Esophagus muscularis mucosa (tissue), 4 donors: ENCODE measurements at regions not wholly inside any gene's neighbourhood (a gene's known extent, or its start where the extent isn't known, plus 50 kb on each side); places are given as distances from the start of the nearest gene placed in this dataset.
"Not testable (repeated sequence)": the region's sequence is repeated elsewhere in the genome, so short reads cannot be mapped to it uniquely, and the experiment has no call there.

Experiments
- DNase-seq: peaks from one replicate; pipeline ENCODE4 v3.0.0-alpha.2; 2017; ENCODE audit errors: extremely low spot score
- H3K27ac ChIP-seq, 4 donors: fragments of 200-600 bp; sonication (generic); replicated peaks in 1 of 4; 1 replicate in 3 of 4; 2 replicates in 1 of 4; pipeline ENCODE4 v1.5.1; 2016 to 2019; ENCODE audit warnings: mild to moderate bottlenecking in 1 of 4
- H3K27me3 ChIP-seq, 4 donors: fragments of 200-600 bp; sonication (generic); one replicate each; pipeline versions ENCODE4 v1.5.1 to v1.6.0; 2016 to 2019
- H3K36me3 ChIP-seq, 4 donors: fragments of 200-600 bp; sonication (generic); one replicate each; pipeline ENCODE4 v1.5.1; 2016 to 2019
- H3K4me1 ChIP-seq, 4 donors: fragments of 200-600 bp; sonication (generic); one replicate each; pipeline ENCODE4 v1.5.1; 2016 to 2019
- H3K4me3 ChIP-seq, 4 donors: fragments of 200-600 bp; sonication (generic); 1 replicate in 2 of 4; 2 replicates in 2 of 4; pipeline ENCODE4 v1.5.1; 2016 to 2019; ENCODE audit warnings: mild to moderate bottlenecking in 4 of 4, moderate library complexity in 1 of 4
- H3K9me3 ChIP-seq, 4 donors: fragments of 200-600 bp; sonication (generic); 1 replicate in 3 of 4; 2 replicates in 1 of 4; pipeline ENCODE4 v1.5.1; 2016 to 2019
- EP300 ChIP-seq: sonication (generic); formaldehyde crosslinking; IDR thresholded peaks from one replicate; pipeline ENCODE4 v1.6.1; 2017; ENCODE audit warnings: antibody characterized with exemption
- POLR2A ChIP-seq: fragments of 450-650 bp; IDR thresholded peaks from one replicate; pipeline ENCODE4 v1.6.1; 2017; ENCODE audit warnings: antibody characterized with exemption, moderate library complexity, mild to moderate bottlenecking, low read depth
- POLR2AphosphoS5 ChIP-seq, 2 donors: sonication (generic); formaldehyde crosslinking; IDR thresholded peaks; one replicate each; pipeline ENCODE4 v1.6.1; 2017; ENCODE audit warnings: antibody characterized with exemption in 2 of 2
- WGBS: methylation state at CpG from one replicate; pipeline ENCODE4 v1.1.5; 2018; 5-methylcytosine and 5-hydroxymethylcytosine counted together
- intact Hi-C: fragments of 100-400 bp; cut with DNase I; formaldehyde crosslinking; loops from one replicate; pipeline ENCODE4 v1.15.1; 2023
- TF ChIP-seq, protein P1 (sequence below), 3 experiments: fragments of 200-600 bp in 2 of 3; fragments of 450-650 bp in 1 of 3; sonication (generic) in 2 of 3; IDR thresholded peaks; one replicate each; pipeline ENCODE4 v1.5.1; 2017 to 2019; ENCODE audit warnings: antibody characterized with exemption in 3 of 3, mild to moderate bottlenecking in 2 of 3, moderate library complexity in 1 of 3

DNA sequence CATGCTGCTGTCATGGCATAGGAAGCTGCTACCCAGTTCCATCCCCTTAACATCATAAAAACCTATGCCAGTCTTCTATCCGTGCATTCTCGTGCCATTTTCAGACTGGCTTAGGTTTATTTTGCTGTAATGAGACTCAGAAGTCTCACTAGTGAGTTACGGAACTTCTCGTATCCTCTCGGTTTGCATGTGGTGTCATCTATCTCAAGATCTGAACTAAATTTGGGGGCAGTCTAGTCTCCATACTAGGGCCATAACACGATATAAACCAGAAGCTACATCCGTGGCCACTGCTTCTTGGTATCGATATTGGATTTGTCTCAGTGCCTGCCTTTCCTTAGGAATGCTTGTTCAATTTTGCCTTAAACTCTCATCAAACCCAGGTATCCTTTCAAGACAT lies 771.2 kb upstream of the CDH10 start:
- H3K36me3 ChIP-seq, result no peaks in the 10 kb centered on the region
- intact Hi-C loops, result no loop called here
- WGBS, result 94% methylated on average over 8 of the region's 8 CpGs

DNA sequence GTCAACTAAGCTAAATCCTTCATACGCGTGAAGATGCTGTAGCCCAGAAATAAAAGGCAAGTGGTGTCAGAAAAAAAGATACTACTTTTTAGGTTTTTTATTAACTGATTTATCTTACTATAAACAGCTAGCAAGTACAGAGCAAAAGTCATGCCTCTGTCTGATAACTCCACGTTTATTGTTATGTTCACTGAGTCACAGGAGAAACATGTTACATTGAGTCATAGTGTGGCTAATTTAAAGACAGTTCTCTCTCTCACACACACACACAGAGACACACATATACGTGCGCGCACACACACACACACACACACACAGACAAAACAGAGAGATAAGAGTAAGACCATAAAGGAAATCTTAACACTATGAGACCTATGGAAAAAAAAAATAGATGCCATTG lies 770.0 kb upstream of the CDH10 start:
- Histone ChIP-seq H3K36me3 (no peaks in the 10 kb centered on the region), H3K4me3 (no peak overlapping the region), H3K9me3 (no peaks in the 10 kb centered on the region), H3K27ac (no peak overlapping the region), H3K4me1 (no peaks in the 10 kb centered on the region), H3K27me3 (no peaks in the 10 kb centered on the region)
- intact Hi-C loops, result no loop called here
- TF ChIP-seq, protein P1, sequence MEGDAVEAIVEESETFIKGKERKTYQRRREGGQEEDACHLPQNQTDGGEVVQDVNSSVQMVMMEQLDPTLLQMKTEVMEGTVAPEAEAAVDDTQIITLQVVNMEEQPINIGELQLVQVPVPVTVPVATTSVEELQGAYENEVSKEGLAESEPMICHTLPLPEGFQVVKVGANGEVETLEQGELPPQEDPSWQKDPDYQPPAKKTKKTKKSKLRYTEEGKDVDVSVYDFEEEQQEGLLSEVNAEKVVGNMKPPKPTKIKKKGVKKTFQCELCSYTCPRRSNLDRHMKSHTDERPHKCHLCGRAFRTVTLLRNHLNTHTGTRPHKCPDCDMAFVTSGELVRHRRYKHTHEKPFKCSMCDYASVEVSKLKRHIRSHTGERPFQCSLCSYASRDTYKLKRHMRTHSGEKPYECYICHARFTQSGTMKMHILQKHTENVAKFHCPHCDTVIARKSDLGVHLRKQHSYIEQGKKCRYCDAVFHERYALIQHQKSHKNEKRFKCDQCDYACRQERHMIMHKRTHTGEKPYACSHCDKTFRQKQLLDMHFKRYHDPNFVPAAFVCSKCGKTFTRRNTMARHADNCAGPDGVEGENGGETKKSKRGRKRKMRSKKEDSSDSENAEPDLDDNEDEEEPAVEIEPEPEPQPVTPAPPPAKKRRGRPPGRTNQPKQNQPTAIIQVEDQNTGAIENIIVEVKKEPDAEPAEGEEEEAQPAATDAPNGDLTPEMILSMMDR (IDR thresholded peaks at IDR 0.05), result no peak
- no peak for DNase-seq
- 61% methylated on average over 6 of the region's 6 CpGs for WGBS

More for the DNA sequence above, 771.2 kb upstream of the CDH10 start:
- Histone ChIP-seq H3K27me3 (no peaks in the 10 kb centered on the region), H3K4me1 (no peaks in the 10 kb centered on the region), H3K4me3 (no peak overlapping the region), H3K27ac (no peak overlapping the region), H3K9me3 (no peaks in the 10 kb centered on the region)
- no peak for DNase-seq
- TF ChIP-seq POLR2AphosphoS5 (IDR thresholded peaks at IDR 0.05), result no peak
- TF ChIP-seq, protein P1 (IDR thresholded peaks at IDR 0.05), result no peak
- no peak for TF ChIP-seq POLR2A
- TF ChIP-seq EP300, result no peak

DNA sequence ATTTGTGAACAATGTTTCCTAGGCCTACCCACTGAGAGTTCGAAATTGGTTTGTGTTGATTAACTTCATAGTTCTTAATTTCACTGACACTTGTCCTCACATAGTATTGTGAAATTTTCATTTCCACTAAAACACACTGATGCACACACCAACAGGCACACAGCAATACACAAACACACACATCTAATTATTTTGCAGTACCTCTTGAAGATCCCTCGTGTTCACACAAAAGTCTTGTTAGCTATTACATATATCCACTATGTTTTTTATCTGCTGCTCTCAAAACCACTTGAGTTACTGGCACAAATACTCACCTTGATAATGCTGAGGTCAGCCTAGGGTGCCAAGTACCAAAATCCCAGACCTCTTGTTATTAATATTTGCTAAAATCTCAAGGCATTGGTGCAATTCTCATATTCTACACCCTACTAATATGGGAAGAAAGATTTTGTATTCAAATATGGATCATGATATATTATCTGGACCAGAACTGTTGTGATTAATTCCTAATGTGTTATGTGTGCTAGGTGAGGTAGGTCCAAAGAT lies 767.4 kb upstream of the CDH10 start:
- Histone ChIP-seq H3K4me1 (no peaks in the 10 kb centered on the region), H3K27ac (no peak overlapping the region), H3K4me3 (no peak overlapping the region), H3K27me3 (no peaks in the 10 kb centered on the region), H3K9me3 (peaks cover 0 to 10% (median 5%) of the 10 kb centered on the region in 4 donors), H3K36me3 (no peaks in the 10 kb centered on the region)
- 80% methylated on average over 2 of the region's 2 CpGs for WGBS
- TF ChIP-seq EP300, result no peak
- no peak for DNase-seq
- intact Hi-C loops, result no loop called here

DNA sequence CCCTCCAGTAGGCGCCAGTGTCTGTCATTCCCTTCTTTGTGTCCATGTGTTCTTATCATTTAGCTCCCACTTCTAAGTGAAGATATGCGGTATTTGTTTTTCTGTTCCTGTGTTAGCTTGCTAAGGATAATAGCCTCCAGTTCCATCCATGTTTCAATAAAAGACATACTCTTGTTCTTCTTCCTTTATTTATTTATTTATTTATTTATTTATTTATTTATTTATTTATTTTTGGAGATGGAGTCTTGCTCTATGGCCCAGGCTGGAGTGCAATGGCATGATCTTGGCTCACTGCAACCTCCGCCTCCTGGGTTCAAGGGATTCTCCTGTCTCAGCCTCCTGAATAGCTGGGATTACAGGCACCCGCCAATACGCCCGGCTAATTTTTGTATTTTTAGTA lies 762.6 kb upstream of the CDH10 start:
- H3K4me3 ChIP-seq, H3K27ac ChIP-seq, H3K27me3 ChIP-seq, intact Hi-C loops, H3K9me3 ChIP-seq, H3K36me3 ChIP-seq, DNase-seq, H3K4me1 ChIP-seq: not testable (repeated sequence)
- WGBS, result 82% methylated on average over 6 of the region's 6 CpGs

DNA sequence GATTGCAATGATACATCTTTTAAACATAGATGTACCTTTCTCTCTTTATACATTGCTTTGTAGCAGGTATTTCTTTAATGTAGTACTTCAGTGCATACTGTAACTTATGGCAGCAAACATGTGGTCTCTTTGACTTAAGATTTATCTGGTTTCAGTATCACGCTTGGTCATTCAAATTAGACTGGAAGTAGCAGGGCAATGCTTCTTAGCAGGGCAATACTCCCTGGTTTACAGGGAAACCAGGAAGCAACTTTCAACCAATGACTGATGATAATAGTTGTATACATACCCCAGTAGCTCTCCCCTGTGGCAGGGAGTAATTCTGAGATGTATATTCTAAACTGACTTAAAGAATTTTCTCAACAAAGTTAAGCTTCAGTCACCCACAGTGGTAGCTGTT lies 761.1 kb upstream of the CDH10 start:
- intact Hi-C loops, result no loop called here
- peaks cover 0 to 10% (median 6%) of the 10 kb centered on the region in 4 donors for H3K9me3 ChIP-seq
- no peaks in the 10 kb centered on the region for H3K36me3 ChIP-seq
- H3K4me3 ChIP-seq, result no peak overlapping the region
- no peak for DNase-seq
- H3K27me3 ChIP-seq, result no peaks in the 10 kb centered on the region
- no peaks in the 10 kb centered on the region for H3K4me1 ChIP-seq
- TF ChIP-seq POLR2AphosphoS5 (IDR thresholded peaks at IDR 0.05) (no peak), POLR2A (no peak), EP300 (no peak)
- TF ChIP-seq, protein P1 (IDR thresholded peaks at IDR 0.05), result no peak
- H3K27ac ChIP-seq, result no peak overlapping the region
- 93% methylated on average over 1 of the region's 1 CpG for WGBS

DNA sequence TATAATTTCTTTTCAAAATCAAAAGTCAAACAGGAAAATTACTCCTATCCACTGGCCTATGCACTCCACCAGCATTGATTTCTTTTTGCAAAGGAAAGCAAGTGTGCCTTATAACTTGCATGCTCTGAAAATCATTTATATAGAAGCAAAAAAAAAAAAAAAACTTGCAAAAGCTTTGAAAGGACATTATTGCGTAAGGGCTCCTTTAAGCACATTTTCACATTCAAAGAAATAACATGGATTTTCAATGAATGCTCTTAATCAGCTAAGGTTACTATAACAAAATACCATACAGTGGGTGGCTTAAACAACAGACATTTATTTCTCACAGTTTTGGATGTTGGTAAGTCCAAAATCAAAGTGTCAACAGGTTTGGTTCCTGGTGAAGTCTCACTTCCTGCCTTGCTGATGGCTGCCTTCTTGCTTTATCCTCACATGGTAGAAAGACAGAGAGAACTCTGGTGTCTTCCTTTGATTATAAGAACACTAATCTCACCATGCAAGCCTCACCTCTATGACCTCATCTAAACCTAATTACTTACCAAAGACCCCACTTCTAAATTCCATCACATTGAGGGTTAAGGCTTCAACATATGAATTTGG lies 755.2 kb upstream of the CDH10 start:
- DNase-seq, result no peak
- Histone ChIP-seq H3K4me3 (no peak overlapping the region), H3K9me3 (peaks cover 0 to 2% (median 0%) of the 10 kb centered on the region in 4 donors), H3K36me3 (no peaks in the 10 kb centered on the region), H3K27me3 (no peaks in the 10 kb centered on the region), H3K27ac (no peak overlapping the region), H3K4me1 (no peaks in the 10 kb centered on the region)
- no peak for TF ChIP-seq POLR2AphosphoS5 (IDR thresholded peaks at IDR 0.05)
- TF ChIP-seq, protein P1 (IDR thresholded peaks at IDR 0.05), result no peak
- no peak for TF ChIP-seq EP300
- TF ChIP-seq POLR2A, result no peak
- 97% methylated on average over 1 of the region's 1 CpG for WGBS
- intact Hi-C loops, result no loop called here
